H54 (cell line): ENCODE measurements at regions not wholly inside any gene's neighbourhood (a gene's known extent, or its start where the extent isn't known, plus 50 kb on each side); places are given as distances from the start of the nearest gene placed in this dataset.

Experiments used
- DNase-seq: peaks from one replicate; pipeline ENCODE4 v3.0.0; 2011; ENCODE audit warnings: low spot score, mixed read lengths; ENCODE audit not compliant: insufficient read length
- FAIRE-seq: peaks from 3 replicates; lab custom pipeline; 2011; peaks lifted over from hg19 to GRCh38; lab: Jason Lieb, UNC
- POLR2A ChIP-seq: IDR thresholded peaks from 2 replicates; pipeline ENCODE4 v1.6.1; 2011; ENCODE audit warnings: low read depth, mild to moderate bottlenecking, low read length

GRCh38 chr5:14971873-14972272 is 100.3 kb upstream of the ANKH start:
- TF ChIP-seq POLR2A: no peak

DNA sequence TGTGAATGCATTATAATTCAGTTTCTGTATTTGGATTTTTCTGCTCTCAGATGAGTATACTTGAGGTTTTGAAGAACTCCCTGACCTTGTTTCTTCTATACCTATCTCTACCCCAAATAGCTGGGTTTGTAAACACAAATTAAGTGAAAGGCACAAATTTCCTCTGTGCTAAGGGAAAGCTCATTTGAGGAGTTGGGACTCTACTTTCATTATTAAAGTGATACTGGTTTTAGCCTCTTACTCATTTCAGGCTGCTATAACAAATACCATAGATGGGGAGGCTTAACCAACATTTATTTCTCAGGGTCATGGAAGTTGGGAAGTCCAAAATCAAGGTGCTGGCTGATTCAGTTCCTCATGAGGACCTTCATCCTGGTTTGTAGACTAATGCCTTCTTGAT is 97.2 kb upstream of the ANKH start:
- DNase-seq (no peak), FAIRE-seq (no peak)
- no peak for TF ChIP-seq POLR2A

More at GRCh38 chr5:14971873-14972272, 100.3 kb upstream of the ANKH start:
- DNase-seq: no peak
- FAIRE-seq: no peak

- TF ChIP-seq POLR2A: no peak
- FAIRE-seq: no peak
- no peak for DNase-seq
Observed at GRCh38 chr5:14967166-14967565, 95.6 kb upstream of the ANKH start.

- FAIRE-seq (no peak), DNase-seq (no peak)
- TF ChIP-seq POLR2A: no peak
Observed at GRCh38 chr5:14965815-14966214, 94.2 kb upstream of the ANKH start.

DNA sequence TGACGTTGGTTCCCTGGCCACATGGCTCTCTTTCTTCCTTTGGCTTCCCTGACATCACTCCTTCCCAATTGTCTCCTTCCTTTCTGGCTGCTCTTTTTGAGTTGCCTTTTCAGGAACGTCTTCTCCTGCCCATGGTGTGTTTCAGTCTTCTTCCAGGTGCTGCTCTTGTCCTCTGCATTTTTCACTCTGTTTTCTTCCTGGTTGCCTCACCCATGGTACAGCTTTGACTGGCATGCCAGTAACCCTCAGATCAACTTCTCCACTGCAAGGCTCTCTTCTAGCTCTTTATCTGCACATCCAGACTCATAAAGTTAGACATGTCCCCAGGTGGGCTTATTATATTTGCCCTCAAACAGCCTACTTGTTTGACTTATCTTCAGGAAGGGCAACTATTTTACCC is 91.0 kb upstream of the ANKH start:
- TF ChIP-seq POLR2A: no peak
- DNase-seq: no peak
- FAIRE-seq: no peak

- FAIRE-seq (no peak), DNase-seq (no peak)
- no peak for TF ChIP-seq POLR2A
Observed at GRCh38 chr5:14960120-14960462, 88.5 kb upstream of the ANKH start.

- FAIRE-seq: no peak
- no peak for DNase-seq
- no peak for TF ChIP-seq POLR2A
Observed at GRCh38 chr5:14959399-14960119, 88.0 kb upstream of the ANKH start.

DNA sequence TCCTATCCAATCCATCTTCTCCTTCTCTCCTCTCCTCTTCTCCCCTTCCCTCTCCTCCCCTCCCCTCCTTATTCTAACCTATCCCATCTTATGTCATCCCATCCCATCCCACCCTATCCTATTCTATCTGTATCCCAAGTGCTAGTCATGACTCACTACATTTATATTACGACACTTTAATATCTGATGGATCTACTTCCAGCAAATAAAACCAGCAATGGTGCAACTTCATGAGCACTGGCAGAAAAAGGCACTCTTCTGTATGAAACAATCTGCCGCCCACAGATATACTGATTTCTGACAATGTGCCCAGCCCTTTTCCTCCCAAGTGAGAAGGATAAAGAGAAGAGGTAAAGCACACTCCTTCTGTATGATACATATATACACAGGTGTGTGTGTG is 86.6 kb upstream of the ANKH start:
- no peak for DNase-seq
- TF ChIP-seq POLR2A: no peak
- no peak for FAIRE-seq

- no peak for TF ChIP-seq POLR2A
- DNase-seq: no peak
- FAIRE-seq: no peak
Observed at GRCh38 chr5:14956423-14957046, 85.0 kb upstream of the ANKH start.

DNA sequence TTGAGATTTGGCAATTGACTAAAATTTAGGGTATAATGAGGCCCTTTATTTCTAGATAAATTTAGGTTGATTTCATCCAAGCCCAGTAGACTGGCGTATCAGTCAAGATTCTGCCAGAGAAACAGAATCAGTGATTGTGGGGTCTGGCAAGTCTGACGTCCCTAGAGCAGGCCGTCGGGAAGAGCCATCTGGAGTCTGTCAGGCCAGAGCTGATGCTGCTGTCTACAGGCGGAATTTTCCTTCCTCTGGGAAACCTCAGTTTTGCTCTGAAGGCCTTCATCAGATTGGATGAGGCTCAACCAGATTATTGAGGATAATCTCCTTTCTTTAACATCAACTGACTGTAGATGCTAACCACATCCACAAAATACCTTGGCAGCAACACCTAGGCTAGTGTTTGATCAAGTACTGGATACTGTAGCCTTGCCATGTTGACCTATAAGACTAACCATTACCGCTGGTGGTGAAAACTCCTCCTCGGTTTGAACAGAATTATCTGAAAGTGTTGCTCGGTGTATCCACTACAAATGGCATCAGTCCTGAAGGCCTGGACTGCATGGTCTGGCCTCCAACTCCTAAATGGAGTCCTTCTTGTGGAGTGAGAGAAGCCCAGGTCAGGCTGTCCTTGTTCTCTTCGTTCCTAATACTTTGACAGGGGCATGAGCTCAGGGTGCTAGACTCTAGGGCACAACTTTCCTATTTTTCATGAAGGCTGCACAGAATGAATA is 83.2 kb upstream of the ANKH start:
- no peak for FAIRE-seq
- TF ChIP-seq POLR2A: no peak
- DNase-seq: no peak

- FAIRE-seq: no peak
Observed at GRCh38 chr5:14954216-14954615, 82.6 kb upstream of the ANKH start.

DNA sequence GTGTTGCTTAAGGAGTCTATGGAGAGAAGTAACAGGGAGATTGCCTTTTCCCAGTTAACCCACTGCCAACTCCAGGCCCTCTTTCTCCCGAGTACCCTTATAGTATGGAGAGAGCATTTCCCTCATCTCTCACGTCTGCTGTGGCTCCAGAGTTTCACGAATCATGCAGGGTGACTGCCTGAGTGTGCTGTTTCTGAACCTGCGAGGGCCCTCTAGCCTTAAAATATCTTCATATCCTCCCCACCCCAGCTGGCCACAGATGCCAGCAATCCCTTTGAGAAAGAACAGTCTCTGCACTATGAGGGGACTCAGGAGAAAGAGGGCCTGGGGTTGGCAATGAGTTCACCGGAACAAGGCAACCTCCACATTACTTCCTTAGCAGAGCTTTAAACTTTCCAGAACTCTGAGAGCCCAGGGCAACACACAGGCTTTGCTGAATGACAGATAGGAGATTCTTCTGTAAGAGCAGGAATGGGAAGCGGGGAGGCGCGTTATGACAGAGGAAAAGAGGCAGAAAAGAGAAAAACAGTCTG is 81.6 kb upstream of the ANKH start:
- DNase-seq (no peak), FAIRE-seq (no peak)
- TF ChIP-seq POLR2A: no peak

More at GRCh38 chr5:14954216-14954615, 82.6 kb upstream of the ANKH start:
- no peak for DNase-seq
- TF ChIP-seq POLR2A: no peak

DNA sequence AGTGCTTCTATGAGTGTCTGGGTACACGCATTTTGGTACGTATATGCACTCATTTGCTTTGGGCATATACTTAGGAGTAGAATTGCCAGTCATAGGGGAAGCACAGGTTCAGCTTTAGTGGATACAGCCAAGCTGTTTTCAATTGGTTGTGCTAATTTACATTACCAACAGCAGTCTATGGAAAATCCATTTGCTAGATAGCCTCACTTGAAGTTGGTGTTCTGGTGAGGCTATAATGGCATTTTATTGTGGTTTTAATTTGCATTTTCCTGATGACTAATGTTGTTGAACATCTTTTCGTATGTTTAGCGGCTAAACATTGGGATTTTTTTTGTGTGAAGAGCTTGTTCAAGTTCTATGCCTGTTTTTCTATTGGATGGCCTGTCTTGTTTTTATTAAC is 76.8 kb upstream of the ANKH start:
- FAIRE-seq: no peak
- DNase-seq: no peak

More for the DNA sequence above, 76.8 kb upstream of the ANKH start:
- TF ChIP-seq POLR2A: no peak
